H4 (cell line): ENCODE measurements at regions not wholly inside any gene's neighbourhood (a gene's known extent, or its start where the extent isn't known, plus 50 kb on each side); places are given as distances from the start of the nearest gene placed in this dataset.
A peak's percentile ranks its signal among the peaks of the same experiment; 100 is the strongest.
"Not testable (repeated sequence)": the region's sequence is repeated elsewhere in the genome, so short reads cannot be mapped to it uniquely, and the experiment has no call there.

ENCODE experiments used
- DNase-seq: peaks from one replicate; pipeline ENCODE4 v3.0.0-alpha.2; 2015; ENCODE audit warnings: low spot score

DNA sequence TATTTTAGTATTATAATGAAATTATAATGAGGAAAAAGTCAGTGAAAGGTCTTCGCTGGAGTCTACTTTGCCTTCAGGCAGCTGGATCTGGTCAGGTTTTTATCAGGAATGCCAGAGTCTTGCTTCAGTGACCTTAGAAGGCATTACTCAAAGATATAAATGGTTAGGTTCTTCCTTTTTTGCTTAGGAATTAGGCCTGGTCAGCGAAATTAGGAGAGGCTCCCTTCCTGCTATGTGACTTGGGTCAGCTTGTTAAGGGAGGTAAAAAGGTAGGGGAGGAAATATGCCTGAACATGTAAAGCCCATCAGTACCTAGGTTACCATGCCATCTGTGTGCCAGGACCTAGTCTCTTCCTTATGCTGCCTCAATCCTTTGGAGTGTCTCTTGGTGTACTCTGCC, 115.1 kb downstream of the OTOR start:
- DNase-seq: no peak

DNA sequence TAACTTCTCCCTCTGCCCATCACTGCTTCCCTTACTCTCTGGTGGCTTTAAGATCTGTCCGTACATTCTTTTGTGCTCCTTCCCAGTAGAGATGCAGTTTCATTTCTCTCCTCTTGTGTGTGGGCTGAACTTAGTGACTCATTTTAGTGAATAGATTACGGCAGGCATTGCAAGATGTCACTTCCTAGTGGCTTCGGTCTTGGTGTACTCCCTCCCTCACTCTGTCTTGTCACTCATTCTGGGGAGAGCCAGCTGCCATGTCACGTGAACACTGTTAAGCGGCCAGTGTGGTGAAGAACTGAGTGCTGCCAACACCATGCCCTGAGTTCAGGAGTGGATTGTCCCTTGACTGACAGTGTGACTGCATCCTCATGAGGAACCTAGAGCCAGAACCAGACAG, 115.9 kb downstream of the OTOR start:
- DNase-seq: peak; percentile 60

DNA sequence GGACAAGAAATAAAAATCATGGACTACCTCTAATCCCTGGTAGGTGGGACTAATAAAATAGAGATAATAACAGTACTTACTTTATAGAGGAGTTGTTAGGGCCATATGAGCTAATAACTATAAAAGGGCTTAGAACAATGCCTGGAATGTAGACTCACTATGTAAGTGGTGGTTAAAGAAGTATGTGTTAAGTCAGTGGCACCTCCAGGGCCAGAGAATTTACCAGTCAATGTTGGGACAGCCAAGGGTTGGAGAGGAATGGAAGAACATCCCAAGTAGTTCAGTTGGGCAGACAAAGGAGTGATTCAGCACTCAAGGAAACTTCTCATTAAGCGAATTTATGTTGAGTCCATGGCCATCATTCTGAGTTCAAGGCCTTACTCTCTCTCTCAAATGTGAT, 116.8 kb downstream of the OTOR start:
- no peak for DNase-seq

DNA sequence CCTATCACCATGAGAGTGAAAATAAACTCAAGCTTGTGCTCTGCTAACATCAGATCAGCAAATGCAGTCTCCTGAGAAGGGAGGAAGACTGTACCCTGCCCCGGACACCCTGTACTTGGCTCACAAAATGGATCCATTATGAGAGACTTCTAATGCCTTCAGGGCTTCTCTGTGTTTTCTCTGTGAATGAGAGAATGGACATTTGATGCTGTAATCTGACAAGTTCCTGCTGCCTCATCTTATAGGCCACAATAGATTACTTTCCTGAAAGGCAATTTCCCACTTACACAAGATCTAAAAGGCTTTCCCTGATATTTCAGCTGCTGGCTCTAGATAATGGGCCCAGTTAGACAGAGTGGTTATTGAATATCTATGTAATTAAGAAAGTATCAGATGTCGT, 117.2 kb downstream of the OTOR start:
- DNase-seq: no peak

DNA sequence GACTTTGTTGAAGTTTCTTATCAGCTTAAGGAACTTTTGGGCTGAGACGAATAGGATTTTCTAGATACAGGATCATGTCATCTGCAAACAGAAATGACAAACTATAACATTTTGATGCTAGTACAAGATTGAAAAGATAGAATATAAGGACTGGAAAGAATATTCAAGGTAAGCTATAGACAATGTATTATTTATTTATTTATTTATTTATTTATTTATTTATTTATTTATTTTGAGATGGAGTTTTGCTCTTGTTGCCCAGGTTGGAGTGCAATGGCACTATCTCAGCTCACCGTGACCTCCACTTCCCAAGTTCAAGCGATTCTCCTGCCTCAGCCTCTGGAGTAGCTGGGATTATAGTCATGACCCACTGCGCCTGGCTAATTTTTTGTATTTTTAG, 125.0 kb downstream of the OTOR start:
- DNase-seq: not testable (repeated sequence)

DNA sequence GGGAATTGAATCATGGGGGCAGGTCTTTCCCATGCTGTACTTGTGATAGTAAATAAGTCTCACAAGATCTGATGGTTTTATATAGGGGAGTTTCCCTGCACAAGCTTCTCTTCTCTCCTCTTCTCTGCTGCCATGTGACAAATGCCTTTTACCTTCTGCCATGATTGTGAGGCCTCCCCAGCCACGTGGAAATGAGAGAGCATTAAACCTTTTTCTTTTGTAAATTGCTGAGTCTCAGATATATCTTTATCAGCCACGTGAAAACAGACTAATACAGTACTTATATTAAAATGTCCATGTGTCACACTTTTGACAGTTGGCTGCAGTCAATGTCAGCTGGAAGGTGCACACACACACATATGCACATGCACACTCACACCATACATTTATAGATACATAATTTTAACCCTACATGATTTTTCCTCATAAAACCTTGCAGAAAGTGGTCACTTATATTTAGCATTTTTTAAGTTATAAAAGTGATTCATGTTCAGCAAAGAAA, 128.9 kb downstream of the OTOR start:
- DNase-seq: no peak

DNA sequence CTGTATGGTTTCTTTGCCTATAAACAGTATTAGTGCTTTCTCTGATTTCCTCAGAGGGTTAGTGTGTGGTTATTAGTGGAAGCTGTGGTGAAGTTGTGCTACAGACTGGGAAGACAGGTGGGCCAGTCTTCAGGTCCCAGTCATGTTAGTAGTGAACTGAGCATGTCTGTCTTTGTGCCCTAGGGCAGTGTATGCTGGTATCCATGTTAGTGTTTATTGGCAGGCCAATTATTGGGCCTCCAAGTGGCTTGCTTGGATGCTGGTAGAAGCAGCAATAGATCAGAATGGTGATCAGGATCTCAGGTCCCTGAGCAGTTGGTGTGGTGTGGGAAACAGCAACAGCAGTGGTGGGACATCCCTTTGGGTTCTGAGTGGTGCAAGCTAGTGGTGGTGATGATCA, 137.6 kb downstream of the OTOR start:
- no peak for DNase-seq

DNA sequence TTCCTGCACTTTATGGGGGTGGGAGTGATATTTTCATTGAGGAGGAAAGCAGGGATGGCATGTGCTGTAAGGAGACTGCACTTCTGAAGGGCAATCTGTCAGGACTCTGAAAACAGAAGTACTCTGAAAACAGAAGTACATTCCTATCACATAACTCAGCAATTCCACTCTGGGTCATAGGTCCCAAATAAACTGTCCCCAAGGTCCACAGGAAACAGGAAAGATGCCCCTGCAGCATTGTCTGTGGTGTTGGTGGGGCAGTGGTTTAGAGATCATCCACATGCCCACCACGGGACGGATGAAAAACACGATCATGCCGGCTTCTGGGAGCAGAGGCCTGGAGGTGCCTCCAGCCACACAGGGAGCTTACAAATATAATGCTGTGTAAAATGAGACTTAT, 150.3 kb downstream of the OTOR start:
- no peak for DNase-seq

DNA sequence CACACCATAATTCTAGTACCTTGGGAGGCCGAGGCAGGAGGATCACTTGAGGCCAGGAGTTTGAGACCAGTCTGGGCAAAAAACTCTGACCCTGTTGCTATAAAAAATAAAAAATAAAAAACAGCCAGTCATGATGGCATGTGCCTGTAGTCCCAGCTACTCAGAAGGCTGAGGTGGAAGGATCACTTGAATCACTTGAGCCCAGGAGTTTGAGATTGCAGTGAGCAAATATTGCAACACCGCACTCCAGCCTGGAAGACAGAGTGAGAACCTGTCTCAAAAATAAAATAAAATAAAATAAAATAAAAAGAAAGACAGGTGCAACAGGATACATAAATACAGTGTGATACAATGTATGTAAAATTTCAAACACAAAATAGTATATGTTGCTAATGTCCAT, 154.5 kb downstream of the OTOR start:
- no peak for DNase-seq

DNA sequence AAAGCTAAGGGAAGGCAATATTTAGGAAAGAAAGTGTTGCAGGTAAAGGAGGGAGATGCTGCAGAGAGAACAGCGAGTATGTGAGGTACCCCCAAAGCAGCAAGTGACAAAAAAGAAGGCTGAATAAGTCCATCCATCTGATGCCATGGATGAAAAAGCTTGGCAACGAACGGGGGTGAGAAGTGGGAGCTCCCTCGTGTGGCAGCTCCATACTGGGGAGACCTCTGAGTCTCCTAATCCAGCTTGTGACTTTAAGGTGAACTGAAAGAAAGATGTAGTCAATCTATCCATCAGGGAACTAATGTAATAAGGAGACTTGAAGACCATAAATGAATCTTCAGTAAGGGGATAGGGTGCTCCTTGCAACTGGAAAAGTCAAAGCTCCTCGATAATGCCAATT, 156.6 kb downstream of the OTOR start:
- DNase-seq: no peak

DNA sequence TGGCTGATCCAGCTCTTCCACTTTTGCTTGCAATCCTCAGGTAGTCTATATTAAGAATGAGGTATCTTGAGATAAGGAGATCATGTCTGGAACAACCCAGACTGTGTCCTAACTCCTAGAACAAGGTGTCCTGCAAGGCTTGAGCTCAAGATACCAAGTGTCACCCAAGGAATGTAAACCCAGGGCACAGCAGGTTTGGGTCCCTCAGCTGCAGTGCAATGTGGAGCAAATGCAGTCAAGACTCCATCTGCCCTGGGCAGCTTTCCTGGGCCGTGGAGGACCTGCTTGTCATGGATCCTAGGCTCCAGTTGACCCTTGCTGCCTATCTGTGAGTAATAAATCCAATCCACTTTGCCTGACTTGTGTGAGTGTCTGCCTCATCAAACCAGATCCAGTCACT, 166.1 kb downstream of the OTOR start:
- DNase-seq: no peak

DNA sequence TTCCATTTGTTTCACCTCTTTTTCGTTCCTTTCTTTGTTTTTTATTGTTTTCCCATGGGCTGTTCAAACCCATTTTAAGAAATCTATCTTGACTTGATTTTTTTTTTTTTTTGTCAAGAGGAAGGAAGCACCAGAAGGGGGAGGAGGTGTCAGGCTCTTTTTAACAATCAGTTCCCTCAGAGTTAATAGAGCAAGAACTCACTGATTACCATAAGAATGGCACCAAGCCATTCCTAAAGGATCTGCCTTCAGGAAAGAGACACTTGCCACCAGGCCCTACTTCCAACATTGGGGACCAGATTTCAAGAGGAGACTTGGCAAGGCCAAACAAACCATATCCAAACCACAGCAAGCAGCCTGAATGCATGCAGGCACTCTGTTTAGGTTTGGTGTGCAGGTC, 168.0 kb downstream of the OTOR start:
- DNase-seq: no peak

DNA sequence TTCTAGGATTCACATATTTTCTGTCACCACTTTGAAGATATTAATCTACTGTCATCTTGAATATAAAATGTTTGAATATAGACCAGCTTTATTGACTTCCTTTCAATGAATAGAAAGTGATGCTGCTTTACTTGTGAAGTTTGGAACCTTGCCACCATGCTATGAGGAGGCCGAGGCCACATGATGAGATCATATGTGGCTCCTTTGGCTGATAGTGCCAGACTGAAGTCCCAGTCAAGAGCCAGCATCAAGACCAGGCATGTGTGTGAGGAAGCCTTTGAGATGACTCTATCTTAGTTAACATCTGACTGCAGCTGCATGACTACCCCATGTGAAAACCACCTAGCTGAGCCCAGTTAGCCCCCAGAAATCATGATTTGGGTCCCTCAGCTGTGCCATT, 169.5 kb downstream of the OTOR start:
- DNase-seq: no peak

DNA sequence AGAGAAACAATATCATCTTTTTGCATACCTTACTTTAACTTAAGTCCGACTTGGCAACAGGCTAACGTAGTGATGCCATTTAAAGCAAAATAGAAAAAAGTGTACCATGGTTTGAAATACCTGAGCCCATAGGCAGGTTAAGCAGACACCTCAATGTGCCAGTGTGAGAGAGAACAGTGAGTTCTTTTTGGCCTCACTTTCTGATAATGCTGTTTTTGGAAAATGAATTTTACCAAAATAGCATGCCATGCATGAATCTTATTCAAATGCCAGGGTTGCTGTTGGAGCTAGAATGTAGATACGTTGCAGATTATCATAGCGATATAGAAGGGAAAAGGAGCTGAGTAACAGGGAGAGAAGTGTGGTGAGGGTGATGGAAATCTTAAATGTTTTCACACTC, 170.2 kb downstream of the OTOR start:
- DNase-seq: no peak

DNA sequence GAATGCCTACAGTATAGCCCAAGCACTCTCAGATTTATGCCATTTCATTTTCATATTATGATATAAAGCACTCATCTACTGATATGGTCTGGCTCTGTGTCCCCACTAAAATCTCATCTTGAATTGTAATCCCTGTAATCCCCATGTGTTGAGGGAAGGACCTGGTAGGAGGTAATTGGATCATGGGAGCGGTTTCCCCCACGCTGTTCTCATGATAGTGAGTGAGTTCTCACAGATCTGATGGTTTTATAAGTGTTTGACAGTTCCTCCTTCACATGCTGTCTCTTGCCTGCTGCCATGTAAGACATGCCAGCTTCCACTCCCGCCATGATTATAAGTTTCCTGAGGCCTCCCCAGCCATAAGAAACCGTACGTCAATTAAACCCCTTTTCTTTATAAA, 171.7 kb downstream of the OTOR start:
- DNase-seq: no peak

DNA sequence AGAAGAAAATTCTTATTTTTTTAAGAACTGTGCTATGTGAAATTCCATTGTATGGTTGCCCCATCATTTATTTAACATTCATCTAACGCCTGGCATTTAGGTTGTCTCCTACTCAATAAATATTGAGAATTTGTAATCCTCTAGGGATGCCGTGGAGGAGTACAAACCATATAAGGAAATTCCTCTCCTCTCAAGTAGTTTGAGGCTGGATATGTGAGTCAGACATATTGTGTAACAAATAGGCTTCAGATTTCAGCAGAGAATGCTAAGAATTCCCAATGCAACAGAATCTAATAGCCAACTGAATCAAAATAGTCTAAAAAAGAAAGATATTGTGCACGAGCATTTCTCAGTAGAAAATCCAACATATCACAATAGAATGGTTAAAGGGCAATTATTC, 174.7 kb downstream of the OTOR start:
- DNase-seq: peak; percentile 76

DNA sequence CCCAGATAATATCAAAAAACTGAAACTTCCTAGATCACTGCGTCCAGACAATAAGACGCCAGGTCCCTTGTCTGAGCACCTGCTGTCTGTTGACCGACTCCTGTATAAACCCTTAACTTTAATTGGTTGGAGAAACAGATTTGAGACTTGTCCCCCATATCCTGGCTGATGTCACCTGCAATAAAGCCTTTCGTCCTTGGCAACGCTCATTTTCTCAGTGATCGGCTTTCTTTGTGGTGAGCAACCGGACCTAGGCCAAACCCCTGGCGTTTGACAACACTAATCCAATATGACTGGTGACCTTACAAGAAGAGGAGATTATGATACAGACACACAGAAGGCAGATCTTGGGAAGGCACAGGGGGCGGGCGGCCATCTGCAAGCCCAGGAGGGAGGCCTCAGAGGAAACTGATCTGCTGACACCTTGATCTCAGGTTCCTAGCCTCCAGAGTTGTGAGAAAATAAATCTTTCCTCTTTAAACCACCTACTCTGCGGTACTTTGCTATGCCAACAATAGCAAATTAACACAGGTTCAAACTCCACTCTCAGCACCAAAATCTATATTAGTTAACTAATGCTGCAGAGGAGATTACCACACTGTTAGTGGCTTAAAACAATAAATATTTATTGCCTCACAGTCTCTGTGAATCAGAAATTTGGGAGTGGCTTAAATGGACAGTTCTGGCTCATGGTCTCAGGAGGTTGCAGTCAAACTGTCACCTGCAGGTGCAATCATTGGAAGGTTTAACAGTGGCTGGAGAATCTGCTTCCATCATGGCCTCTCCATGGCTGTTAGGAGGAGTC, 178.7 kb downstream of the OTOR start:
- no peak for DNase-seq

DNA sequence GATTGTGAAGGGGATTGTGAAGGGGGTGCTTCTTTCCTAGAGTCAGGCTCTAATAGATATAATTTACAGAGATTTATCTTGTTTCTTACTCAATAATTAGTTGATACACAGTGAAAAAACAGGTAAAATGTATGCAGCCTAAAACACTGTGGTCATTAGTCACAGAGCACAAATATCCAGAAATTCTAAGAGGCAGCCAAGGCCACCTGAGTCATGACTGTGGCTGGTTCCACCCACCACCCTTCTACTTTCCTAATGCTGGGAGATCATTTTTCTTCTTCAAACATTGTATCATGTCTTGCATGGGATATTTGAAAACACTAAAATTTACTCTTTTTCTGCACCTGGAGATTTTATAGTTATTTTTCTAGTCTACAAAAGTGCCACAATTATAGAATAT, 181.6 kb downstream of the OTOR start:
- no peak for DNase-seq

DNA sequence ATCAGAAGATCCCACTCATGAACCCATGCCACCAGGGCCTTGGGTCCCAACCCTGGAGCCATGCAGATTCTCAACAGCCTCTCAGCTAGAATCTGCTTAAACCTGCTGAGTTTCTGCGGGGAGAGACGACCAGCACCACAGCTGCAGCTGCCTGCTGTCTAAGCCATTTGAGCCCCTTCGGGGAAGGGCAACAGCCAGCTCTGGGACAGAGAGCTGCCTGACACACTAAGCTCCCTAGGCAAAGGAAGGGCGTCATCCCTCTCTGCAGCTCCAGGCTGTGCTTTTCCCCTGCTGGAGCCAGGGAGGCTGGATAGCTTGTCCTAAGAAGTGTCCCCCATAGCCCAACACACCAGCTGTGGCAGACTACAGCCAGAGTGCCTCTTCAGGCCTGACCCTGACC, 182.5 kb downstream of the OTOR start:
- DNase-seq: no peak

DNA sequence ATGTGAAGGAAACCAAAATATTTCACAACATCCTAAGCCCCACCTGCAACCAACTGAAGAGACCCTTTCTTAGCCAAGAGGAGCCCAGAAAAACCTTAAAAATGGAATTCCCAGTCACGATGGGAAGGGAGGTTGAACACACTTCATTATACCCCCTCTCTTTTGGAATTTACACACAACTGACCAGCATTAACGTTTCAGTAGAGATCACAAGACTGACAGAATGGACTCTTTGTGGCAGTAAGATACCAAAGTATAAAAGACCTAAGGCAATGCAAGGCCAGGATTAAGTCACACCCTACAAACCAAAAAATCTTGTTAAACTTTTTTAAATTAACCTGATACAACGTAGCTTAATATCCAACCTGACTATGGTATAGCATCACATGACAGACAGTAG, 190.9 kb downstream of the OTOR start:
- no peak for DNase-seq

DNA sequence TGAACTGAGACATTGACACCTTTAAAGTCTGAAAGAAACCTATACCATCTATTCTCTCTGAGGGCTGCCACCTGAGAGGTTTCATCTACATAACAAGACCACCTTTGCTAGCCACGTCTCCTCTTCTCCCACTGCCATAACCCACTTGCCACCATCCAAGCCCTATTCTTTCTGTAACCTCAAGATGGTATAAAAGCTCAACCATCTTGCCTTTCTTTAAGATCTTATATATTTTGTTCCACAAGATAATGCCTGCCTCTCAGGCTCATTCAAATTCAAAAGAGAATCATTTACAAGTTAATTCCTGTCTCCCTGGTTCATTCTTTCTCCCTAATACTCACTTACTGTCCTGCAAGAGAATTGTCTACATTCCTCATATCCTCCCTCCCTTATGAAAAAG, 192.5 kb downstream of the OTOR start:
- DNase-seq: no peak

DNA sequence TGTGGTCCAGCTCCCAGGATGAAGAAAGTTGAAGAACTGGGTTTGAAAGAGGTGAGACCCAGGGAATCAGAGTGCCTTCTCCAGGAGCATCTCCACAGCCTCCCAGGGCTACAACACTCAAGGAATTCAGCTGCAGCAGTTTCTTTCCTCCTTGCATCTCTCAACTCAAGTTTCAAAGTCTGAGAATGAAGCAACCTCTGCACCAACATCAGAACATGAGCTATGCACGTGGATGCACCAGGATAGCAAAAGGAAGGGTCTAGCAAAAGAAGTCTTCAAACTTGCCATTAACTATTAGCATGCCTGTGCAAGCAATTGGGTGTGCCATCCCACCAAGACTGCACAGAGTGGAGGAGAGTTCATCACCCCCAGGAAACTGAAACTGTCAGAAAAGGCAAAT, 193.9 kb downstream of the OTOR start:
- DNase-seq: no peak

DNA sequence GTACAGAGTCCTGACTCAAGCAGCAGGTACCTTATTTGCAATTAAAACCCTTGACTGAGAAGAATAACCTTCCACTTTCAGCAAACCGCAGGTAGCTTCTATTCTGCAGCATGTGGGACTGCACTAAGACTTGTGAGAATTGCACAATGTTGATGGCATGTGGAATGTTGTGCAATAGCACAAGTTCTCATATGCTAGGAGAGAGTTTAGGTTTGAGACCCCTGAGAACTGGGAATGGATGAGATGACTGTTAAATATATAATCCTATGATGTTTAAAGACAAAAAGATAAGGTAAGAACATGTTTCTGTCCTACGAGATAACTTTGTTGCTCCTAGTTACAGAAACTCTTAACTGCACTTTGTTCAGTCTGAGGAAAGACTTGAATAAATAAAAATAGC, 194.6 kb downstream of the OTOR start:
- DNase-seq: peak; percentile 11

DNA sequence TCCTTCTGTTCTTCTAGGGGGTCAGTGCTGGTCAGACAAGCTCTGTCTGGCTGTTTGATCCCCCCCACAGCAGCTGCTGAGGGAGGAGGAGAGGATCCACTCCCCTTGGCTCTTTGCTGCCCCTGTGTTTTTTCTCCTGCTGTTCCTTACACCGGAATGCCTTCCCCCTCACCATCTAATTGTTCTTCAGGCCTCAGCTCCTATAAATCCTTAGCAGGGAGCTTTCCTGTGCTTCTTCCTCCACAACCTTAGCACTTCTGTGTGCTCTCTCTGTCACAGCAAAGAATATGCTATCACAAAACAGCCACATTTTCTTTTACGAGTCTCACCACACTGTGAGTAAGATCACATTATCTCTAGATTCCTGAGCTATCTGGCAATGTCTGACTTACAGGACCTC, 196.6 kb downstream of the OTOR start:
- DNase-seq: no peak
